ENCODE measurements at regions not wholly inside any gene's neighbourhood (a gene's known extent, or its start where the extent isn't known, plus 50 kb on each side); places are given as distances from the start of the nearest gene placed in this dataset.
"Not testable (repeated sequence)": the region's sequence is repeated elsewhere in the genome, so short reads cannot be mapped to it uniquely, and the experiment has no call there.

- H3K4me3 ChIP-seq = no peak overlapping the region
- H3K9me3 ChIP-seq = no peaks in the 10 kb centered on the region
- intact Hi-C loops (cut with DNase I) = no loop called here
- TF ChIP-seq, protein P1, sequence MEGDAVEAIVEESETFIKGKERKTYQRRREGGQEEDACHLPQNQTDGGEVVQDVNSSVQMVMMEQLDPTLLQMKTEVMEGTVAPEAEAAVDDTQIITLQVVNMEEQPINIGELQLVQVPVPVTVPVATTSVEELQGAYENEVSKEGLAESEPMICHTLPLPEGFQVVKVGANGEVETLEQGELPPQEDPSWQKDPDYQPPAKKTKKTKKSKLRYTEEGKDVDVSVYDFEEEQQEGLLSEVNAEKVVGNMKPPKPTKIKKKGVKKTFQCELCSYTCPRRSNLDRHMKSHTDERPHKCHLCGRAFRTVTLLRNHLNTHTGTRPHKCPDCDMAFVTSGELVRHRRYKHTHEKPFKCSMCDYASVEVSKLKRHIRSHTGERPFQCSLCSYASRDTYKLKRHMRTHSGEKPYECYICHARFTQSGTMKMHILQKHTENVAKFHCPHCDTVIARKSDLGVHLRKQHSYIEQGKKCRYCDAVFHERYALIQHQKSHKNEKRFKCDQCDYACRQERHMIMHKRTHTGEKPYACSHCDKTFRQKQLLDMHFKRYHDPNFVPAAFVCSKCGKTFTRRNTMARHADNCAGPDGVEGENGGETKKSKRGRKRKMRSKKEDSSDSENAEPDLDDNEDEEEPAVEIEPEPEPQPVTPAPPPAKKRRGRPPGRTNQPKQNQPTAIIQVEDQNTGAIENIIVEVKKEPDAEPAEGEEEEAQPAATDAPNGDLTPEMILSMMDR (IDR thresholded peaks at IDR 0.05) = no peak
- DNase-seq (no peak), FAIRE-seq (no peak), ATAC-seq (no peak)
- no peaks in the 10 kb centered on the region for H3K4me1 ChIP-seq
- H3K27ac ChIP-seq = no peak overlapping the region
- H3K27me3 ChIP-seq = no peaks in the 10 kb centered on the region
- no peaks in the 10 kb centered on the region for H3K36me3 ChIP-seq
- WGBS, 2 donors = 73 to 79% methylated on average over 4 of the region's 4 CpGs
These were observed 164.5 kb downstream of the UNC5CL start for GRCh38 chr6:40874495-40874894.

DNA sequence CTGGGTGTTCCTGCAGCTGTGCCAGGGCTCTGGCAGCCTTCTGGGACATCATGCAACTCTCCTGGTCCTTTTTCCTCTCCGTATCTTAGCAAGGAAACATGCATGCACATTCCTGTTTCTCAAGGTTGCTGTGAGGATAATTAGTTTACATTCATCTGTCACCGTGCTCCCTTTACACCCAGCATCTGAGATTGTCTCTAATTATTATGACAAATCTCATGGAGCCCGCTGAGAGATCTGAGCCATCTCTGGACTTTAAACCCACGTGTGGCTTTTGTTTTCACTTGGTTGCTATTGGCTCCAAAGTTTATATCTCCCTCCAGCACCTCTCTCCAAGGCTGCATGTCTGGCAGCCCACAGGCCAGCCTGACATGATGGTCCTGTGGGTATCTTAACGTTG is 167.6 kb downstream of the UNC5CL start:
- Histone ChIP-seq H3K36me3 (no peaks in the 10 kb centered on the region), H3K4me3 (no peak overlapping the region), H3K4me1 (no peaks in the 10 kb centered on the region), H3K27ac (no peak overlapping the region), H3K27me3 (no peaks in the 10 kb centered on the region), H3K9me3 (no peaks in the 10 kb centered on the region)
- intact Hi-C loops (cut with DNase I) = no loop called here
- FAIRE-seq (no peak), ATAC-seq (no peak), DNase-seq (no peak)
- TF ChIP-seq, protein P1 (IDR thresholded peaks at IDR 0.05) = no peak
- WGBS, 2 donors = 54 to 65% methylated on average over 5 of the region's 5 CpGs

DNA sequence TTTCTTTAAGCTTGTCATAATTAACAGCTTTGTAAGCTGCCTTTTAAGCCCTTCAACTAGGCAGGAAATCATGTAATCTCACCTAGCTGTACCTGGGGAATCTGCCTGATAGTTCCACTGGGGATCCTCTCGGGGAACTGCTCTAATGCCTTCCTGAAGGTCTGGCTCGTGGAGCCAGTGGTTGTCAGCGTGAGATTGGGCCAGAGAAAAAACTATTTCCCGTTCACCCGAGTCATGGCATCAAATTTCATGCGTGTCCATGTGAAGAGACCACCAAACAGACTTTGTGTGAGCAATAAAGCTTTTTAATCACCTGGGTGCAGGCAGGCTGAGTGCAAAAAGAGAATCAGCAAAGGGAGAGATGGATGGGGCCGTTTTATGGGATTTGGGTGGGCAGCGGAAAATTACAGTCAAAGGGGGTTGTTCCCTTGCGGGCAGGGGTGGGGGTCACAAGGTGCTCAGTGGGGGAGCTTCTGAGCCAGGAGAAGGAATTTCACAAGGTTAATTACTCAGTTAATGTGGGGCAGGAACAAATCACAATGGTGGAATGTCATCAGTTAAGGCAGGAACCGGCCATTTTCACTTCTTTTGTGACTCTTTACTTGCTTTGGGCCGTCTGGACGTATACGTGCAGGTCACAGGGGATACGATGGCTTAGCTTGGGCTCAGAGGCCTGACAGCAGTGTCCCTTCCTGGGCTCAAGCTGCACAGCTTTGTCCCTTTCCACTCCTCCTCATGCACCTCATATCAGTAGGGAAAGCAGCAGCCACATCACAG is 170.7 kb downstream of the UNC5CL start:
- H3K27me3 ChIP-seq; H3K4me3 ChIP-seq; FAIRE-seq; H3K27ac ChIP-seq; DNase-seq; ATAC-seq; intact Hi-C loops (cut with DNase I); H3K36me3 ChIP-seq; H3K4me1 ChIP-seq; H3K9me3 ChIP-seq: not testable (repeated sequence)
- WGBS, 2 donors = 88 to 89% methylated on average over 14 of the region's 14 CpGs

DNA sequence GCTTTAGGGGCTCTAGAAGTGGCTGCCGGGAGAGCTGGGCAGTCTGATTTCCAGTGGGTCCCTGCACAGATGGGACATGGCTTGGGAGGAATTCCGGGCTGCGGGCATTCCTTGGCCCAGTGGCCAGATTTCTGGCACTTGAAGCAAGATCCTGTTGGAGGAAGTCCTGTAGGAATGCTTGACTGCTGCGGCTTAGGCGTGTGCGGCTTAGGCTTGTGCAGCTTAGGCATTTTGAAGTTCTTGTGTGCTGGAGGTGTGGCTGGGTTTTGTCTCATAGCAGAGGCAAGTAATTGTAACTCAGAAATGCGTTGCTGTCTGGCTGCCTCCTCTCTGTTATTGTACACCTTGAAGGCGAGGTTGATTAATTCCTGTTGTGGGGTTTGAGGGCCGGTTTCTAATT is 171.5 kb downstream of the UNC5CL start:
- H3K27me3 ChIP-seq; H3K4me3 ChIP-seq; H3K9me3 ChIP-seq; intact Hi-C loops (cut with DNase I); ATAC-seq; DNase-seq; FAIRE-seq; H3K4me1 ChIP-seq; H3K27ac ChIP-seq; H3K36me3 ChIP-seq: not testable (repeated sequence)
- WGBS, 2 donors = 87 to 90% methylated on average over 9 of the region's 9 CpGs

DNA sequence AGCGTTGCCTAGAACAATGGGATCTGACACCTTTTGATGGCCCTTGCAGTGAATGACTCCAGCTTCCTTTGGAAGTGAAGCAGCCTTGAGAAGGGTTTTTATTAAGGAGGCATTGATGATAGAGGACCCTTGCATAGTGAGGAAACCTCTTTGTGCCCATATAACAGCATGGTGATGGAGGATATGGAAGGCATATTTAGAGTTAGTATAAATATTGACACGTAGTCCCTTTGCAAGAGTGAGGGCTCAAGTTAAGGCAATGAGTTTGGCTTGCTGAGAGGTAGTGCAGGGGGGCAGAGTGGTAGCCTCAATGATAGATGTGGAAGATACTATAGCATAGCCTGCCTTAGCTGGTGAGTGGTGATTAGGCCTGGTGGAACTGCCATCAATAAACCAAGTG is 173.8 kb downstream of the UNC5CL start:
- H3K27me3 ChIP-seq; intact Hi-C loops (cut with DNase I); H3K27ac ChIP-seq; H3K9me3 ChIP-seq; ATAC-seq; H3K36me3 ChIP-seq; H3K4me3 ChIP-seq; DNase-seq; H3K4me1 ChIP-seq; FAIRE-seq: not testable (repeated sequence)
- 97 to 98% methylated on average over 2 of the region's 2 CpGs for WGBS, 2 donors

DNA sequence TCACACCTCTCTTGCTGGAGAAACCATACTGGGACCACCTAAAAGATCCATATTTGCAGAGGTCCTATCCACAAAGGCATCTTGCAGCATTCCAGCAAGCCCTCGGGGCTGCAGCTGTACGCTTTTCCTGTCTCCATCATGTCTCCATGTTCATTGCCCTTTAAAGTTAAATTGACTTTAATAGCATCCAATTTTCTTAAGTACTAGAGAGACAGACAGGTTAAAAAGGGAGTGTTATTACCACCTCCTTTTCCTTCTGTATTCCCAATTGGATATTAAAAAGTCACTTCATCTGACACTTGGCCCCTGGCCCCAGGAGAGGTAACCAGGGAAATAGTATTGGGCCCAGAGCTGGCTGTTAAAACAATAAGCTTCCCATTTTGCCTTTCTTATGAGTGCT is 178.6 kb downstream of the UNC5CL start:
- DNase-seq (no peak), FAIRE-seq (no peak), ATAC-seq (no peak)
- intact Hi-C loops (cut with DNase I) = no loop called here
- no peak overlapping the region for H3K27ac ChIP-seq
- no peaks in the 10 kb centered on the region for H3K27me3 ChIP-seq
- no peaks in the 10 kb centered on the region for H3K36me3 ChIP-seq
- H3K4me3 ChIP-seq = no peak overlapping the region
- TF ChIP-seq, protein P1 (IDR thresholded peaks at IDR 0.05) = no peak
- WGBS, 2 donors = 55 to 92% methylated on average over 2 of the region's 2 CpGs
- H3K9me3 ChIP-seq = no peaks in the 10 kb centered on the region
- no peaks in the 10 kb centered on the region for H3K4me1 ChIP-seq

Measured in pancreas (tissue), 10 donors.